ENCODE measurements at regions not wholly inside any gene's neighbourhood (a gene's known extent, or its start where the extent isn't known, plus 50 kb on each side); places are given as distances from the start of the nearest gene placed in this dataset.
A peak's percentile ranks its signal among the peaks of the same experiment; 100 is the strongest.

GRCh38 chr11:45391168-45391850, 105.2 kb upstream of the SYT13 start (continued):
- peak; percentile 75; the same call in 1 of the 2 replicates for TF ChIP-seq ZNF292 (CRISPR knock-in tag; IDR thresholded peaks at IDR 0.05; ENCODE audit: borderline replicate concordance, low read depth)
- TF ChIP-seq SIX4 (CRISPR knock-in tag; IDR thresholded peaks at IDR 0.05): 0 out of 2 replicates have a peak, but pooled peaks have one; percentile 24
- TF ChIP-seq TBL1XR1 (IDR thresholded peaks at IDR 0.05; ENCODE audit: borderline replicate concordance, low read length, partially characterized antibody): peak; percentile 54
- peak; percentile 52; the same call in 1 of the 2 replicates for TF ChIP-seq ZNF414 (CRISPR knock-in tag; IDR thresholded peaks at IDR 0.05)
- no peak for TF ChIP-seq ZFAT (CRISPR knock-in tag; conservative IDR thresholded peaks at IDR 0.05)
- TF ChIP-seq SRF (IDR thresholded peaks at IDR 0.05; ENCODE audit: low read depth, low read length): no peak
- no peak for TF ChIP-seq ZNF143 (CRISPR knock-in tag; IDR thresholded peaks at IDR 0.05)
- peak; percentile 79; the same call in 1 of the 2 replicates for TF ChIP-seq ZNF878 (CRISPR knock-in tag; IDR thresholded peaks at IDR 0.05)
- TF ChIP-seq EHMT2 (IDR thresholded peaks at IDR 0.05; ENCODE audit: borderline replicate concordance, low read depth, low read length): no peak
- TF ChIP-seq HOXA9 (CRISPR knock-in tag; IDR thresholded peaks at IDR 0.05; ENCODE audit: borderline replicate concordance): no peak
- no peak for TF ChIP-seq ZFP36L1 (CRISPR knock-in tag; IDR thresholded peaks at IDR 0.05)
- peak; percentile 50; the same call in 1 of the 2 replicates for TF ChIP-seq MIXL1 (CRISPR knock-in tag; IDR thresholded peaks at IDR 0.05)
- TF ChIP-seq MEIS2 (CRISPR knock-in tag; IDR thresholded peaks at IDR 0.05): peak; percentile 36; the same call in 1 of the 2 replicates
- no peak for TF ChIP-seq GATAD1 (CRISPR knock-in tag; IDR thresholded peaks at IDR 0.05)
- no peak for TF ChIP-seq ZNF704 (CRISPR knock-in tag; IDR thresholded peaks at IDR 0.05; ENCODE audit: borderline replicate concordance)
- TF ChIP-seq ZSCAN21 (CRISPR knock-in tag; IDR thresholded peaks at IDR 0.05; ENCODE audit: borderline replicate concordance): no peak
- no peak for TF ChIP-seq ZNF510 (CRISPR knock-in tag; IDR thresholded peaks at IDR 0.05; ENCODE audit: low read depth)
- peak; percentile 91 for TF ChIP-seq MED1 (CRISPR knock-in tag; IDR thresholded peaks at IDR 0.05)
- TF ChIP-seq PBX2 (CRISPR knock-in tag; IDR thresholded peaks at IDR 0.05): no peak
- TF ChIP-seq SALL2 (CRISPR knock-in tag; IDR thresholded peaks at IDR 0.05): peak; percentile 44; the same call in 1 of the 2 replicates
- peak; percentile 68; the same call in 1 of the 2 replicates for TF ChIP-seq ZNF710 (CRISPR knock-in tag; IDR thresholded peaks at IDR 0.05; ENCODE audit: borderline replicate concordance)
- no peak for TF ChIP-seq SOX6 (IDR thresholded peaks at IDR 0.05)
- peak; percentile 85 for TF ChIP-seq SOX6 (CRISPR knock-in tag; IDR thresholded peaks at IDR 0.05)
- no peak for TF ChIP-seq GATA4 (IDR thresholded peaks at IDR 0.05; ENCODE audit: borderline replicate concordance, low read depth)
- peak; percentile 79 for TF ChIP-seq ISL2 (CRISPR knock-in tag; IDR thresholded peaks at IDR 0.05)
- peak; percentile 86 for TF ChIP-seq RXRA (CRISPR knock-in tag; IDR thresholded peaks at IDR 0.05)
- TF ChIP-seq ZNF607 (CRISPR knock-in tag; IDR thresholded peaks at IDR 0.05; ENCODE audit: borderline replicate concordance): 0 out of 2 replicates have a peak, but pooled peaks have one; percentile 19
- peak; percentile 59; the same call in 1 of the 2 replicates for TF ChIP-seq THAP11 (CRISPR knock-in tag; IDR thresholded peaks at IDR 0.05)
